Suppressor macrophage treated with lipopolysaccharide for 1 hour (primary cell): ENCODE measurements at regions not wholly inside any gene's neighbourhood (a gene's known extent, or its start where the extent isn't known, plus 50 kb on each side); places are given as distances from the start of the nearest gene placed in this dataset.

ENCODE experiments used
- DNase-seq, 3 donors: peaks; one replicate each; pipeline ENCODE4 v3.0.0-alpha.2; 2020 to 2022

DNA sequence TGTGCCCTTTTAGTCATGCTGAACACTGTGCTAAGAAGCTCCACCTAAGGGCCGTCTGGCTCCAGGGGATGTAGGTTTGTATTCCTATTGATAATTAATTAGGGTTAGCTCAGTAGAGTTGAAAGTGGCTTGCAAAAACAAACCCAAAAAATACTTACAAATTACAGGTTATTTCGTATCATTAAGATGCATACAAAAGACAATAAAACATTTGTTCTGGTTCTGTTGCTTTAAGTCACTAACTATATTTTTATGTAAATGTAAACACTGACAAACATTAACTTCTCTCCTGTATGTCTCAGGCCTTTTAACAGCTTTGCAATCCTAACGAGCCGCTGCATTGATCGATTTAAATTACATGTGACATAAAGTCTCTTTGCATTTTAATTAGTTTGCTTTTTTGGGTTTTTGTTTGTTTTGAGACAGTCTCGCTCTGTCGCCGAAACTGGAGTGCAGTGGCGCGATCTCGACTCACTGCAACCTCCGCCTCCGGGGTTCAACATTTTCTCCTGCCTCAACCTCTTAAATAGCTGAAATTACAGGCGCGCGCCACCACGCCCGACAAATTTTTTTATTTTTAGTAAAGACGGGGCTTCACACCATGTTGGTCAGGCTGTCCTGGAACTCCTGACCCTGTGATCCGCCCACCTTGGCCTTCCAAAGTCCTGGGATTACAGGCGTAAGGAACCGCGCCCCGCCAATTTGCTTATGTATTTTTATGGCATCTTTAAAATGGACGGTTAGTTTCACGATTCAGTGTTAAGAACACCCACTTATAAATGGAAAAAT, 110.9 kb downstream of the HFE start:
- peak; percentile 44 to 58 (median 54) for DNase-seq

DNA sequence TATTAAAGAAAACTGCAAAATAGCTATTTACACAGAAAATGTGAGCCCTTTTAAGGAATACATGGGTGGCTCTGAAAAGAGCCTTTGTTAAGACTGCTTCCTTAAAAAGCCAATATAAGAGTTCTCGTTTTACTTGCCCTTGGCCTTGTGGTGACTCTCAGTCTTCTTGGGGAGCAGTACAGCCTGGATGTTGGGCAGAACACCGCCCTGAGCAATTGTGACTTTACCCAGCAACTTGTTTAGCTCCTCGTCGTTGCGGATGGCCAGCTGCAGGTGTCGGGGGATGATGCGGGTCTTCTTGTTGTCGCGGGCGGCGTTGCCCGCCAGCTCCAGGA, 111.5 kb downstream of the HFE start:
- DNase-seq, result peak in 2 of 3 donors; percentile 50 to 51

DNA sequence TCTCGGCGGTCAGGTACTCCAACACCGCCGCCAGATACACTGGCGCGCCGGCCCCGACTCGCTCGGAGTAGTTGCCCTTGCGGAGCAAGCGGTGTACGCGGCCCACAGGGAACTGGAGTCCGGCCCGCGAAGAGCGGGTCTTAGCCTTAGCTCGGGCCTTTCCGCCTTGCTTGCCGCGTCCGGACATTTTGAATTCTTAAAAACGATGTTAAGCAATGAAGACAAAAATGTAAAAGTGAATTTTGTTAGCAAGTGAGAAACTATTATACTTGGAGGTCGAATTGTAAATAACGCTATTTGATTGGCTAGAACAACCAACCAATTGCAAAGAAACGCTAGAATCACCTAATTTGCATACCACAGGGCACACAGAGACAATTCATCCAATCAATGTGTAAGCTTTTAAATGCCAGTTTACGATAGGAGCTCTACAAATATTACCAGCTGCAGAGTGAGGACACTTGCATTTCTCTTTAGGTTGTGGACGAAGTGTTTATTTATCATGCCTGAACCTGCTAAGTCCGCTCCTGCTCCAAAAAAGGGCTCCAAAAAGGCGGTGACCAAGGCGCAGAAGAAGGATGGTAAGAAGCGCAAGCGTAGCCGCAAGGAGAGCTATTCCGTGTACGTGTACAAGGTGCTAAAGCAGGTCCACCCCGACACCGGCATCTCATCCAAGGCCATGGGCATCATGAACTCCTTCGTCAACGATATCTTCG, 112.0 kb downstream of the HFE start:
- peak; percentile 80 to 97 (median 95) for DNase-seq

DNA sequence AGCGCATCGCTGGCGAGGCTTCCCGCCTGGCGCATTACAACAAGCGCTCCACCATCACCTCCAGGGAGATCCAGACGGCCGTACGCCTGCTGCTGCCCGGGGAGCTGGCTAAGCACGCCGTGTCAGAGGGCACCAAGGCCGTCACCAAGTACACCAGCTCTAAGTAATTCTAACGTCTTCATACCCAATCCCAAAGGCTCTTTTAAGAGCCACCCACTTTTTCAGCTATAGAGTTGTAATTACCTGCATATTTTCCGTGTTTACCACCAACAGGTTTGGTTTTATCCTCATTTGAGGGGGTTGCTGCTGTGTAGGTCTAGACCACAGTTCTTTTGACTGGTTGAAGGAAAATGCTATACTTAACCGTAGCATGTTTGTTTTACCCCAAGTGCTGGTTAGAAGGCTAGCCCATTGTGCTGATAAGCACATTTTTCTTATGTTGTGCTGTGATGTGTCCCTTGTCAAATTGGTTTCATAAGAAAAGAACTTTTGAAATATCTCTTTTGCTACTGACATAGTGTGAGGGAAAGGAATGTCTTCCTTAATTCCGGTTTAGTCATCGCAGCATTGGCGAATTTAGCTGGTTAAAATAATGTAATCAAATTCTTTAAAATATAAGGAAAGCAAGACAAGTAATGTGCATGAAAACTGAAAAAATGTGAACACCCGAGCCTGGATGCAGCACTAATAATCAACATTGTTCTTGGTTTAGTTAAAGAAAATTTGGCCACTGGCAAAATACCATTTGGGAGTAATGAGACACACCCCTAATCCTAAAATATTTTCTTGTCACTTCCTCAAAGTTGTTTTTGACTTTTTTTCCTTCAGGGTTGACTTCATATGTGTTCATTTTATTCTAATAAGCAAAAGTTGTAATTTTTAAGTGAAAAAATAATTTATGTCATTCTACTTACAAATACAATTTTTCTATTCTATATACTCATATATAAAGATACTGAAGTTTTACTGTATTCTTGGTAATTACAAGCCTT, 112.8 kb downstream of the HFE start:
- peak; percentile 38 to 58 (median 52) for DNase-seq

DNA sequence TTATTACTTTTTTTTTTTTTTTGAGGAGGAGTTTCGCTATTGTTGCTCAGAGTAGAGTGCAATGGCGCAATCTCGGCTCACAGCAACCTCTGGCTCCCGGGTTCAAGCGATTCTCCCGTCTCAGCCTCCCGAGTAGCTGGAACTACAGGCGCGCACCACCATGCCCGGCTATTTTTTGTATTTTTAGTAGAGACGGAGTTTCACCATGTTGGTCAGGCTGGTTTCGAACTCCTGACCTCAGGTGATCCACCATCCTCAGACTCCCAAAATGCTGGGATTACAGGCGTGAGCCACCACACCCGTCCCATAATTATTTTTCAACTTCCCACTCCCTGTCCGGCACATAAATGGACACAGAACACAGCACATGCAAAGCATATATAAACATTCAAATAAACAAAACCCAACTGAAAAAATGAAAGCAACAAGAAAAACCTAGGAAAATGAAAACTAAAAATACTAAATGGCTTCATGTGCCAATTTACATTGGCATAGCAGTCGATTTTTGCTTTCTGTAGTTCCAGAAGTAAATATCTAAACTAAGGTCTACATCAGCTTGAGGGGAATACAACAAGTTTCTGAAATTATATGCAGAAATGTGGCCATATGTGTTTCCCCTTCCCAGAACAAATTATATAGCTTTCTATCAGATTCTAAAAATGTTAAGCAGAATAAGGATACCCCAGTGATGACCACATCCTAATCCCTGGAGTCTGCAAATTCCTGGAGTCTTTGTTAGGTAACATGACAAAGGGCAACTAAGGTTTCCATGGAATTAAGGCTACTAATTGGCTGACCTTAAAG, 113.9 kb downstream of the HFE start:
- peak in 1 of 3 donors; percentile 16 for DNase-seq

DNA sequence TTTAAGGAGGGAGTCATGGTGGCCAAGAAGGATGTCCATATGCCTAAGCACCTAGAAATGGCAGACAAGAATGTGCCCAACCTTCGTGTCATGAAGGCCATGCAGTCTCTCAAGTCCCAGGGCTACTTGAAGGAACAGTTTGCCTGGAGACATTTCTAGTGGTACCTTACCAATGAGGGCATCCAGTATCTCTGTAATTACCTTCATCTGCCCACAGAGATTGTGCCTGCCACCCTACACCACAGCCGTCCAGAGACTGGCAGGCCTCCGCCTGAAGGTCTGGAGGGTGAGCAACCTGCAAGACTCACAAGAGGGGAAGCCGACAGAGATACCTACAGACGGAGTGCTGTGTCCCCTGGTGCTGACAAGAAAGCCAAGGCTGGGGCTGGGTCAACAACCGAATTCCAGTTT, 115.0 kb downstream of the HFE start:
- DNase-seq, result peak in 1 of 3 donors; percentile 13

DNA sequence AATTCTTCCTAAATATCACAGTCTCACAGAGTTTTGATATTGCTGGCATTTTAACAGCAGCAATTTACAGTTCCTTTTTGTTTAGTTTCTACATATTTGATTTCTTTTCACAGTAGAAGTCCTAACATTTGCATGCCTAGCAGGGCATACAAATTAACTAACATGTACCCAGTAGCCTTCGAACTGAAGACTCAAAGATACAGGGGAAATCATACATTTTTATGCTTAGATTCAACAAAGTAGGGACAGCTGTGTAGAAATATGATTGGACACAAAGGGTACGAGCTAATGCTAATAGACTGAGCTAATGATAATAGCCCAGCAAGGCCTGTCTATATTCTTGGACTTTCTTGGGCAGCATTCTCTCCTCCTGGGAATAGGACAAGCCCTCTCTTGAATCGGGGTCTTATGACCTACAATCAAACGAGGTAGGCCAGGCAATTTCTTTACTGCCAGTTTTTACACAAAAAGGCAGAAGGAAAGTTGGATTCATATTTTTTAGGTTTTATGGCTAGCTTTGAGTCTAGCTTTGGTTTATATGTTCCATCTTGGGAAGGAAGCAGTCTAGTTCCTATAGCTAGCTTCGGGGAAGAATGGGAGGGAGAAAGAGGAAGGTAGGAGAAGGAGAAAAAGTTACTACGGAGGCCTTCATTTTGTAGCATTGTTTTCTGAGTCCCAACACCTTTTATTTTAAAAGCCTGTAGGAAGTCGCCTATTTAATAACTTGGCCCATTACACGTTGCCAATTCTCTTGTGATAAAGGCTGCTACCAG, 115.8 kb downstream of the HFE start:
- DNase-seq, result no peak

DNA sequence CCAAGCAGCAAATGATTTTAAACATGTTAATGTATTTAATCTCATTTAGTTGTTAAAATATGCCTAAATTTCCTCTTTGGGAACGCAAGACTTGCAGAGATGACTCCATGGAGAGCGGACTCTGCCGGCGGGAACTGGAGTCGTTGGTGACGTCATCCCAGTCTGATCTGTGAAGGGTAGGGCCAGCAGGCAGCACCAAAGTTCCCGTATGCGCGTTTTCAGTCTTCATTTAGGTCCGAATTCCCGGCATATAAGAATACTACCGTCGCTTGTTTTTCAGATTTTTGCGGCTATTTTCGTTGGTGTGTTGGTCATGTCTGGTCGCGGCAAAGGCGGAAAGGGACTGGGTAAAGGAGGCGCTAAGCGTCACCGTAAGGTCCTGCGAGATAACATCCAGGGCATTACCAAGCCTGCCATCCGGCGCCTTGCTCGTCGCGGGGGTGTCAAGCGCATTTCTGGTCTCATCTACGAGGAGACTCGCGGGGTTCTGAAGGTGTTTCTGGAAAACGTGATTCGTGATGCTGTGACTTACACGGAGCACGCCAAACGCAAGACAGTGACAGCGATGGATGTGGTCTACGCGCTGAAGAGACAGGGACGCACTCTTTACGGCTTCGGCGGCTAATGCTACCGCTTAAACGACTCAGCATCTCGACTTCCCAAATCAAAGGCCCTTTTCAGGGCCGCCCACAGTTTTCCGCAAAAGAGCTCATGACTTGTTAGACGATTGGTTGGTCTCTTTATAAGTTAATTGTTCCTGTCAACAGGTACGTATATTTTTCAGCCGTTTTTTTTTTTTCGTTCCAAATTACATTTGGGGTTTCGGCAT, 117.3 kb downstream of the HFE start:
- peak; percentile 95 to 98 (median 96) for DNase-seq

DNA sequence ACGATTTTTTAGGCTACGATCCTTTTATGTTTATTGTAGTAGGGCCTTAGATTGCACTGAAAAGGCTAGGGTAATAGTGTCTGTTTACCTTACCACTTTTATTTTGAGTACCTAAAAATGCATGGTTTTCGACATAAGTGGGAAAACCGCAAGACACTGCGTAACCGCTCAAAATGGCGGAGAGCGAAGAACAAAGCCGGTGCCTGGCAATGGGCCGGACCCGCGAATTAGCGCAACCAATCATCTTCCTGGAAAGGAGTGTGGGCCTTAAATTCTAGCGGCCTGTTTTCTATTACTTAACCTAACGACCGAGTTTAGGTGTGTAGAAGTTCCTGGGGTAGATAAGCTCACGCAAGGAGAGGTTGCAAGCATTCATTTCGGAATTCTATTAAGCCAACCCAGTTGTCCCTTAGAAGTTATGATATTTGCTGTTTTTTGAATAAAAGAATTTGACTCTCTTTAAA, 118.0 kb downstream of the HFE start:
- DNase-seq, result peak; percentile 83 to 84 (median 84)

DNA sequence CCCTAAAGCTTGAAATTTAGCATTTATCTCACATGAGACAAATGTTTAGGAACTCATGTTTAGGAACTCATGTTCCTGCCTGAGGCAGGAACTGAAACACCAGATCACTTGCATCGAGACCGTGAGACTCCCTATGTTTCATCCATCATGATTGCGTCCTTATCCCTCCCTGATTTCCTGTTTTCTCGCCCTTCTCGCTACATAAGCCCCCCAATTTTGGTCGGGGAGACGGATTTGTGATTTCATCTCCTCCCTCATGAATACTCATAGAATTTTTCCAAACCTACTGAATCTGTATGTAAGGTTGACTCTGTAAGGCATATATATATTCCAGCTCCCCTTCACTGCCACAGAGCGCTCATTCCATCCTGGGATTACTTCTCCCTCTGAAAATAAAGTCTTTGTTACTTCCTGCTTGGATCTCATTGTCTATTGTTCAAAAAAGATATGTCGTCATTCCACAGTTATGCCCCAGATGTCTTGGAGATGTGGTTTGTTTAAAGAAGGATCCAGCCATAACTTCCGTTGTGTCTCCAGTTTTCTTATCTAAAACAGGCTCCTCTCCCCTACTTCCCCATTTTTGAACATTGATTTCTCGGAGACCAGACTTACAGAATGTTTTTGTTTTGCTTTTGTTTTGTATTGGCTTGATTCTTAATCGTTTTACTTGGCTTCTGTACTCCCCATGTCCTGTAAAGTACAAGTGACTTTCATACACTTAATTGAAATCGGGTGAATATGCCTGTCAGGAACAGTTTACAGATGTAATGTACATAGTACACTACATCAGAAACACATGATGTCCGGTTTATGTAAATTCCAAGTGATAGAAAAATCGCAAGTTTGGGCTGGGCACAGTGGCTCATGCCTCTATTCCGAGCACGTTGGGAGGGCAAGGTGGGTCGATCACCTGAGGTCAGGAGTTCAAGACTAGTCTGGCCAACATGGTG, 118.7 kb downstream of the HFE start:
- peak; percentile 51 to 80 (median 68) for DNase-seq

DNA sequence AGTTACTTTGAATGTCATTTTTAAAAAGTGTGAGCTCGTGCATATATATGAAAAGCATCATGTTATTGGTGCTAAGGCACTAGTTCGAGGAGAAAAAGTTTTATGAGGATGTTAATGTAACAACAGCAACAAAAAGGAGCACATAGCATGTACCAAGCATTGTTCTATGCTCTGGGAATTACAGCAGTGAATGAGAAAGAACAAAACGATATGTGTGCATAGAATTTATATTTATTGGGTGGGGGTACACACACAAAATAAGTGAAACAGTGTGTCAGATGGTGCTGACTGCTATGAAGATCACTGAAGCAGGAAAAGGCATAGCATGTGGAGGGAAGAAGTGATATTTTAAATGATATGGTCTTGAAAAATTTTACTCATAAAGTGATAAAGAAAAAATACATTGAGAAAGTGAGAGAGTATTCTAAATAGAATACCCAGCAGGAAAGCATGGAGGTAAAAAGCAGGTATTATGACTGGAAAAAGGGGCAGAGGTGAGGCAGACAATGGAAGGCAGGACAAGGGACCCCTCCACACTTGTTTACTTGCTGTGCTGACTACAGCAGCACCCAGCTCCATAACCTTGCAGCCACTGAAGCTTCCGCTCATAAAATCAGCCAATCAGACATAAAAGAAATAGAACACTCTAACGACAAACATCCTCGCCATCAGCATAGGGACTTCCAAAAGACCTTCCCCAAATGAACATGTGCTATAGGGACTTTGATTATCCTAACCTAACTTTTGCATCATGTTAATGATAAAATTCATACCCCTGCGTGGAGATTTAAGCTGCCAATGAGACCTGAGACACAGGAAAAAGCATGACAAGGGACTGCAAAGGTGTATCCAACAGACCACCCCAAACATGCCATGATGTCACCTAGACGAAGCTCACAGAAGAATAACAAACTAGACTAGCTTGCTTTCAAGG, 119.9 kb downstream of the HFE start:
- DNase-seq, result no peak

DNA sequence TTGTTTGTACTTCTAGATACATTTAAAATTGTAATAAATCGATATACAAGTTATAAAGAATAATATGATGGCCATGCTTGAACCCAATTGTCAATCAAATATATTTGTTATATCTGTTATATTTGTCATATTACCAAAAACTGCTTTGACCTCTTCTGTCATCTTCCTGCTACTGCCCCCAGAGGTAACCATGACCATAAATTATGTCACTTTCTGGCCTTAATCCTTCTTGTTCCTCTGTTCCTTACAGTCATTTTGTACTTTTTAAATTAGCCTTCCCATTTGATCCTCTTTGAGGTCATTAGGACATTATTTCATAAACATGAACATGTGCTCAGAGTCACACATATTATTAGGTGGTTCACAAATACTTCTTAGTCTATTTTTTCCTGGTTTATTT, 124.7 kb downstream of the HFE start:
- peak; percentile 37 to 62 (median 46) for DNase-seq

DNA sequence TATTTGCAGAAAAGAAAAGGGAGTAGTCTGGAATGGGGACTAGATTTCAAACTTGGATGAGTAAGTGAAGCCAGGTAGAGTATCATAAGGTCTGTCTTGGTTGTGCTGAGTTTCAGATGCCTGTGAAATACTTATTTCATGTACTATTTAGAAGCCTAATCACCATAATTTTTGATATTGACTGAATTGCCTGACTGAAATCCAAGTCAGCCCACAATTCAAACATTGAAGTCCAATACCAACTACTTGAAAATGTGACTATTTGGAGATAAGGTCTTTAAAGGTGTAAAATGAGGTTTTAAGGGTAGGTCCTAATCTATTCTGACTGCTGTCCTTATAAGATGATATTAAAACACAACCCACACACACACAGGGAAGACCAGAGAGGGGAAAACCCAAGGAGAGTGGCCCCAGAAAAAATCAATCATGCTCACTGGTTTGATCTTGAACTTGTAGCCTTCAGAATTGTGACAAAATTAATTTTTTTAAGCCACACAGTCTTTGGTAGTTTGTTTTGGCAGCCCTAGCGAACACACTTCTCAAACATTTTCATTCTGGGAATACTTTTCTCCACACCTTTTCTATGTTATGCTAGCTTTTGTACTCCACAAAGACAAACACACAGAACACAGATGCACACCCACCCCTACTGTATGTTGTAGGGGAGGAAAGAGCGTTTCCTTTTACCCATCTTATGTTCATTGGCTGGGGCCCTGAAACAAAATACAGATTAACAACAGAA, 126.3 kb downstream of the HFE start:
- no peak for DNase-seq

DNA sequence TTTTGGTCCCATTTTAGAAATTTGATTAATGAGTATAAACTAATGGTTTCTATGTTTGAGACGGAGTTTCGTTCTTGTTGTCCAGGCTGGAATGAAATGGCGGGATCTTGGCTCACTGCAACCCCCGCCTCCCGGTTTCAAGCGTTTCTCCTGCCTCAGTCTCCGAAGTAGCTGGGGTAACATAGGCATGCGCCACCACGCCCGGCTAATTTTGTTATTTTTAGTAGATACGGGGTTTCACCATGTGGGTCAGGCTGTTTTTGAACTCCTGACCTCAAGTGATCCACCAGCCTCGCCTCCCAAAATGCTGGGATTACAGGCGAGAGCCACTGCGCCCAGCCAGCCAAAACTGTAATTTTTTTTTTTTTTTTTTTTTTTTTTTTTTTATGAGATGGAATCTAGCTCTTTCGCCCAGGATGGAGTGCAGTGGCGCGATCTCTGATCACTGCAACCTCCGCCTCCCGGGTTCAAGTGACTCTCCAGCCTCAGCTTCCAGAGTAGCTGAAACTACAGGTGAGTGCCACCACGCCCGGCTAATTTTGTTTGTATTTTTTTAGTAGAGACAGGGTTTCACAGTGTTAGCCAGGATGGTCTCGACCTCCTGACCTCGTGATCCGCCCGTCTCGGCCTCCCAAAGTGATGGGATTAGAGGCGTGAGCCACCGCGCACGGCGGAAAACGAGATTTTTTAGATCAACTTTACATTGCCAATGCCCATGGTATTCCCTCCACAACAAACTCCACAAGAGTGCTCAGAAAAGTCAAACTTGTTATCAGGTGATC, 127.8 kb downstream of the HFE start:
- no peak for DNase-seq

DNA sequence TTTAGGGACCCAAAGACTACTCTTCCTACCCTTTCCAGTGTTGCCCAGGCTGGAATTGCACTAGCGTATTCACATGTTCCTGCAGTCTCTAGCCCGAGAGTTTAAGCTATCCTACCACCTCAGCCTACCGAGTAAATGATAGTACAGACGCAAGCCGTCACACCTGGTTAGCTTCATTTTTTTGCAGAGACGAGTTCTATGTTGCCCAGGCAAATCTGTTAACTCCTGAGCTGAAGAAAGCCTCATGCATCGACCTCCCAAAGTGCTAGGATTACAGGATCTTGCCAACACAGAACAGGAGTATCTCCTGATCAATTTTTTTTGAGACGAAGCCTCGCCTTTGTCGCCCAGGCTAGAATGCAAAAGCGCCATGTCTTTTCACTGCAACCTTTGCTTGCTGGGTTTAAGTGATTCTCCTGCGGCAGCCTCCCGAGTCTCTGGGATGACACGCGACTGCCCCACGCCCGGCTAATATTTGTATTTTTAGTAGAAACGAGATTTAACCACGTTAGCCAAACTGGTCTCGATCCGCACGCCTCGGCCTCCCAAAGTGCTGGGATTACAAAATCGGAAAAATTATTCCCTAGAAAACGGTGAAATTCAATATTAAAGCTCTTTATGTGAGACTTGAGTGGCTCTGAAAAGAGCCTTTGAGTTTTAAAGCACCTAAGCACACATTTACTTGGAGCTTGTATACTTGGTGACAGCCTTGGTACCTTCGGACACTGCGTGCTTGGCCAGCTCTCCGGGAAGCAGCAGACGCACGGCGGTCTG, 128.5 kb downstream of the HFE start:
- peak in 1 of 3 donors; percentile 6 for DNase-seq
